WI38 (cell line): ENCODE measurements at regions not wholly inside any gene's neighbourhood (a gene's known extent, or its start where the extent isn't known, plus 50 kb on each side); places are given as distances from the start of the nearest gene placed in this dataset.

Experiments
- H3K4me3 ChIP-seq: 2 replicates; pipeline ENCODE4 v1.5.1; 2011; ENCODE audit warnings: low read depth, mild to moderate bottlenecking, control low read depth, low read length
- CTCF ChIP-seq: IDR thresholded peaks from 2 replicates; pipeline ENCODE4 v1.5.1; 2012; ENCODE audit warnings: low read depth, mild to moderate bottlenecking, control low read depth, low read length

GRCh38 chr1:117678246-117678977 lies 72.6 kb downstream of the TENT5C start:
- no peak overlapping the region for H3K4me3 ChIP-seq
- TF ChIP-seq CTCF: no peak

- H3K4me3 ChIP-seq: no peak overlapping the region
- no peak for TF ChIP-seq CTCF
Observed at GRCh38 chr1:117679299-117679698, 73.5 kb downstream of the TENT5C start.

- TF ChIP-seq CTCF: no peak
- no peak overlapping the region for H3K4me3 ChIP-seq
Observed at GRCh38 chr1:117679868-117680267, 74.0 kb downstream of the TENT5C start.

GRCh38 chr1:117680316-117681002 lies 74.6 kb downstream of the TENT5C start:
- no peak overlapping the region for H3K4me3 ChIP-seq
- TF ChIP-seq CTCF: no peak

- TF ChIP-seq CTCF: no peak
- no peak overlapping the region for H3K4me3 ChIP-seq
Observed at GRCh38 chr1:117681093-117681900, 75.4 kb downstream of the TENT5C start.

- TF ChIP-seq CTCF: no peak
- H3K4me3 ChIP-seq: no peak overlapping the region
Observed at GRCh38 chr1:117681901-117682250, 76.0 kb downstream of the TENT5C start.

GRCh38 chr1:117682372-117682771 lies 76.5 kb downstream of the TENT5C start:
- TF ChIP-seq CTCF: no peak
- no peak overlapping the region for H3K4me3 ChIP-seq
